ENCODE measurements at regions not wholly inside any gene's neighbourhood (a gene's known extent, or its start where the extent isn't known, plus 50 kb on each side); places are given as distances from the start of the nearest gene placed in this dataset.
A peak's percentile ranks its signal among the peaks of the same experiment; 100 is the strongest.
"Not testable (repeated sequence)": the region's sequence is repeated elsewhere in the genome, so short reads cannot be mapped to it uniquely, and the experiment has no call there.

DNA sequence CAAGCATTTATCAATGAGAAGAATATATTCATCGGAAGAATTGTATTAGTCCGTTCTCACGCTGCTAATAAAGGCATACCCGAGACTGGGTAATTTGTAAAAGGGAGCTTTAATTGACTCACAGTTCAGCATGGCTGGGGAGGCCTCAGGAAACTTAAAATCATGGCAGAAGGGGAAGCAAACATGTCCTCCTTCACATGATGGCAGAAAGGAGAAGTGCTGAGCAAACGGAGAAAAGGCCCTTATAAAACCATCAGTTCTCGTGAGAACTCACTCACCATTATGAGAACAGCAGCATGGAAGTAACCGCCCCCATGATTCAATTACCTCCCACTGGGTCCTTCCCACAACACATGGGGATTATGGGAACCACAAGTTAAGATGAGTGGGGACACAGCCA, 1688.2 kb downstream of the SPATA31A7 start:
- not testable (repeated sequence) for DNase-seq

DNA sequence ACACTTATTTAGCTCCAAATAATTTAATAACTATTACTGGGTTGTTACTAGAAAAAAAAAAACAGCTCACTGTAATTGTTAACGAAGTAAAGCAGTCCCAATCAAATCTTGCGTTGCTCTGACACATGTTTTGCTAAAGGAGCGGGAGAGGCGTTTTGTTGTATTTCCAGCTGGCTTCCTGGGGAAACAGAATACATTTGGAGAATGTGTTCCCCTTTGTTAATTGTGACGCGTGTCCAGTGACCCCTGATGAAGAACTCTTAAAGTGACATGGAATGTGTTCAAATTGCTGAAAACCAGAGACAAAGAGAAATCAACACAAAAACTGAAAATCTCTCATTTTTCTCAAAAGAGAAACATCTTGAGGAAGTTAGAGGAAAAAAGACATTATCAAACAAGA, 1690.6 kb downstream of the SPATA31A7 start:
- not testable (repeated sequence) for DNase-seq

DNA sequence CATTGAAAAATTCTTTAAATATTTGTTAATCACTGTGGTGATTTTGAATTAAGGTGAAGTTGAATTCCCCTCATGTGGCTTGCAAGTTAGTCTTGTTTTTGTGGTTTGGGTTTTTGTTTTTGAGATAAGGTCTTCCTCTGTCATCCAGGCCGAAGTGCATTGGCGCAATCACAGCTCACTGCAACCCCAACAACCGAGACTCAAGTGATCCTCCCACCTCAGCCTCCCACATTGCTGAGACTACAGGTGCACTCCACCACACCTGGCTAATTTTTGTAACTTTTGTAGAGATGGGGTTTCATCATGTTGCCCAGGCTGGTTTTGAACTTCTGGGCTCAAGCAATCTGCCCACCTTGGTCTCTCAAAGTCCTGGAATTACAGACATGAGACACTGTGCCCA, 1691.1 kb downstream of the SPATA31A7 start:
- DNase-seq: not testable (repeated sequence)

DNA sequence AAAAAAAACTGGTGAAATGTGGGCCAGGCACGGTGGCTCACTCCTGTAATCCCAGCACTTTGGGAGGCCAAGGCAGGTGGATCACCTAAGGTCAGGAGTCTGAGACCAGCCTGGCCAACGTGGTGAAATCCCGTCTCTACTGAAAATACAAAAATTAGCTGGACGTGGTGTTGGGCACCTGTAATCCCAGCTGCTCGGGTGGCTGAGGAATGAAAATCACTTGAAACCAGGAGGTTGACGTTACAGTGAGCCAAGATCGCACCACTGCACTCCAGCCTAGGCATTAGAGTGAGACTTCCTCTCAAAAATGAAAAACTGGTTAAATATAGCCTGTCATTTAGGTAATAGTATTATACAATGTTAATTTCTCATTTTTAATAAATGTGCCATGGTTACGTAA, 1692.0 kb downstream of the SPATA31A7 start:
- DNase-seq: not testable (repeated sequence)

DNA sequence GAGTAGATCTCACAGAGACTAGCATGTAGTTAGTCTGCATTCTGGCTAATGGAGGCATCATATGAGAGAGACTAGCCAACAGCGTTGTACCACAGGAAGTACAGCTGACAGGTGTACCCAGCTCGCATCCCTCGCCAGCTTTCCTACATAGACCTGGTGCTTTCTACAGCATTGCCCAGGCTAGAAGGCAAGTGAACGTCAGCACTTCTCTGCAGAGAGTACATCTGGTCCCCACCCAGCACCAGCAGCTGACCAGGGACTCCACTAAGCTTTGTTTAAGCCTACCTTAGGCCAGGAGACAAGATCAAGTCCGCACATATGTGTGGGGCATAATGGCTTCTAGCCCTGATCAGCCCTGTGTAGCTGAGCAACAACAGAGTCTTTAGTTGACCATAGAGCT, 1692.9 kb downstream of the SPATA31A7 start:
- DNase-seq: not testable (repeated sequence)

DNA sequence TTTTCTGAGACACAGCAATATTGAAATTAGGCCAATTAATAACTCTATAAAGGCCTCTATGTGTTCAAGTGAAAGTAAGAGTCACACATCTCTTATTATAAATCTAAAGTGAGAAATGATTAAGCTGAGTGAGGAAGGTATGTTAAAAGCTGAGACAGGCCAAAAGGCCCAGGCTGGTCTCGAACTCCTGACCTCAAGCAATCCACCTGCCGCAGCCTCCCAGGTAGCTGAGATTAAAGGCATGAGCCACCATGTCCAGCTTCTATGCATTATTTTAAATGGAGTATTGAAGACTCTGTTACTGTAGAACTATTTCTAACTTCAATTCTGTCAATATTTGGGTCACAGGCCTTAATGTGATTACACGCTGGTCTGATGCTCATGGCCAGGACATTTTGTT, 1706.9 kb downstream of the SPATA31A7 start:
- DNase-seq: not testable (repeated sequence)

DNA sequence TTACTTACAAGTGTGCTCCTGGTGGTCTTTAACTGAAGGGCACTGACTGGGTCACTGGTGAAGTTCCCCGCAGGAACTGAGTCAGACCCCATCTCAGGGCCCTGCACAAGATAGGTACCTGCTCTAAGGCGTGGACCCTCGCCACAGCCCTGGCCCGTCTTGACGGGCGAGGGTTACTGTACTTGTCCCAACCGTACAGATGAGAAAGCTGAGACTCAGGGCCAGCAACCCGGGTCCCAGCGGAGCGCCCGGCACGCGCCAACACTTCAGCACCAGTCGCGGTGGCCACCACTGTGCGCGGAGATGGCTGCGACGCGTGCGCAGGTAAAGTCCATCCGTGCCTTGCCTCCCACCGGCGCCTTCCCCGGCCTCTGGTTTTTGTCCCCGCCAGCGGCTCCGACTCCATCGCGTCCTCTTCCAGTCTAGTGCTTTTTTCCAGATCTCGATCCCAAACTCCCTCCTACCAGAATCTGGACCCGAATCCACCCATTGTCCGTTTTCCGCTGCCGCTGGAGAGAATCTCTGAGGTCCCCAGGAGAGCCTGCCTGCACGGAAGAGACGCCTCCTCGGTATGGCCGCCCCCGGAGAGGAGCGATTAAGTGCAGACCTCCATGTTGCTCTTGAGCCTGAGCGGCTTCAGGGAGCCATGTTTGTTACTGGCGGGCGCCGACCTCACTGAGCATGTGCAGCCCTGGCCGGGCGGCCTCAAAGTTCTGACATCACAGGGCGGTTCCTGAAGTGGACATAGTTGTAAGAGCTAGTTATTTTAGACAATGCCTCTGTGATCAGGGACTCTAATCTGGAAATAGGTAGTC, 1707.8 kb downstream of the SPATA31A7 start:
- DNase-seq: peak; percentile 80 to 85

DNA sequence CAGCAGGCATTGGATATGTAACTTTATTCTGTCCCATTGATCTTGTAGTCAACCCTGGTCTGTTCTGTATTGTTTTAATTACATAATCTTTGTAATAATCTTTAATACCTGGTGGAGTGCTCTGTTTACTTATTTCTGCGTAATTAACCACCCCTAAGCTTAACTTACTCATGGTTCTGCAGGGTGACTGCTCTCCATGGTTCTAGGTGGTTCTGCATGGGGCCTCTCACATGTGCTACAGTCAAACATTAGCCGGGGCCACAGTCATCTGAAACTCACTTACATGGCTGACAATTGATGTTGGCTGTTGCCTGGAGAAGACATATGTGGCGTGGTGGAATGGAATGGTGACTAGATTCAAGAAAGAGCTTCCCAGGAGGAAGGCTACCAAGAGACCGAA, 1709.8 kb downstream of the SPATA31A7 start:
- DNase-seq: not testable (repeated sequence)

DNA sequence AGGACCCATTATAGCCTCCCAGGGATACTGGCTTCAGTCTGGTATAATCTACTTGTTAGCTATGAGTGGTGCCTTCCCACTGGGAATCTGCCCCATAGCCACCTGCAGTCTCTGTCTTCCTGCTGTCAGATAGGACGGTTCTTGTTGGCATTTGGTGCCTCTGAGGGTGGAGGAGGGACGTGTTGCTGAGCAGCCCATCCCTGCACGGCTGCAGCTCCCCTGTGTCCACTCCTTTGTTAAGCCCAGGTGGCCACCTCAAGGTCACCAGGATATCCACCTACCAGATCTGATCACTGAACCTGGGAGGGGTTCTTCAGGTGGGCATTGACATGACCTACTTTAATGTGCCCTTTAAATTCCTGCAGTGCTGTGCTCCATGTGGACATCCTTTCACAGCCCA, 1714.2 kb downstream of the SPATA31A7 start:
- DNase-seq: not testable (repeated sequence)

DNA sequence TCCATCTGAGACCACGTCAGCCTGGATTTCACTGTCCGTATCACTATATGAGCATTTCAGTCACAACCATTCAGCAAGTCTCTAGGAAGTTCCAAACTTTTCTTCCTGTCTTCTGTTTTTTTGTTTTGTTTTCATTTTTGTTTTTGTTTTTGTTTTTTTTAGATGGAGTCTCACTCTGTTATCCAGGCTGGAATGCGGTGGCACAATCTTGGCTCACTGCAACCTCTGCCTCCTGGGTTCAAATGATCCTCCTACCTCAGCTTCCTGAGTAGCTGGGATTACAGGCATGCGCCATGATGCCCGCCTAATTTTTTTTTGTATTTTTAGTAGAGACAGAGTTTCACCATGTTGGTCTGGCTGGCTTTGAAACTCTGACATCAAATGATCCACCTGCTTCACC, 1715.9 kb downstream of the SPATA31A7 start:
- DNase-seq: not testable (repeated sequence)

DNA sequence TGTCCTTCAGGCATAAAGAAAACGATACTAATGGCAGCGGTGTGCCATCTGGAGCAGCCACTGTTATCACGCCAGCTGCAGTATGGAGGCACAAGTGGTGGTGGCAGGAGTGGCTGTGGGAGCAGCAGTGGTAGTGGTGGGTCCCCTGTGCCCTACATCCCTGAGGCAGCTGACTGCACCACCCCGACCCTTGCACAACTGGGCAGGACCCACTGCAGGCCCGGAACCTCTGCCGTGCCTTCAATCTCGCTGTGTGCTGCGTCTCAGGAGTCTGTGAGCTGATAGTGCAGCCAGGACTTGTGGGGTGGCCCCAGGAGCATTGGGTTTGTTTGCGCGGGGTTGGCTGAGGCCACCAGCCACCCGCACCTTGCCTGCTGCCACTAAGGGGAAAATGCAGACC, 1718.0 kb downstream of the SPATA31A7 start:
- not testable (repeated sequence) for DNase-seq

DNA sequence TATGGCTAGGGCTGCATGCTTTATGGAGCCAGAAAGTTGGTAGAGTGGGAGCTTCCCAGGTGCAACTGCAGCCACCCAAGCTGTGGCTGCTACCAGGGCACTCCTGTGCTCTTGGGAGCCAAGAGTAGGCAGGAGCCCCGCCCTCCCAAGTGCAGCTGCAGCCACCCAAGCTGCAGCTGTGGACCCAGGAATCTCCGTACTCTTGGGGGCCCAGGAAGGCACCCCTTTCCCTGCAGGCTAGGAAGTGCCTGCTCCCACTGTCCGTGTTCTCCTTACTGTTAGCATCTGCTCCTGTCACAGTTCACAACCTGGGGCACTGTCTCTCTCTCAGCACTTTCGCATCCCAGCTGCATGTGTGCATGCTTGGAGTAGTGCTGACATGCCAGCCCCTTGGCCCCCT, 1718.4 kb downstream of the SPATA31A7 start:
- DNase-seq: not testable (repeated sequence)

DNA sequence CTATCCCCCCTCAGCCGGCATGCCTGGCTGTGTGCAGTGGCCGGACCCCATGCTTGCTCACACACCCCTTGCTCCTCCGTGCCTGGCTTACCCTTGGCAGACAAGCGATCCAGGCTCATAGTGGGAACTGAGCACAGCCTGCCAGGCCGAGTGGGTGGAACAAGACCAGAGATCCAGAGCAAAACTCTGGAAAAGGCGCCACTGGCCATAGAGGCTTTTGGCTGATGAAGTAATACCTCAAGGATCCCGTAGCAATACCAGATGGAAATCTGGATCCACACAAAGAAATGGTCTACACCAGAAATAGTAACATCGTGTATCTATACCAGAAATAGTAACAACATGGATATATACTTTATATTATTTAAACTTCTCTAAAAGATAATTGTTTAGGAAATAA, 1719.6 kb downstream of the SPATA31A7 start:
- DNase-seq: not testable (repeated sequence)

DNA sequence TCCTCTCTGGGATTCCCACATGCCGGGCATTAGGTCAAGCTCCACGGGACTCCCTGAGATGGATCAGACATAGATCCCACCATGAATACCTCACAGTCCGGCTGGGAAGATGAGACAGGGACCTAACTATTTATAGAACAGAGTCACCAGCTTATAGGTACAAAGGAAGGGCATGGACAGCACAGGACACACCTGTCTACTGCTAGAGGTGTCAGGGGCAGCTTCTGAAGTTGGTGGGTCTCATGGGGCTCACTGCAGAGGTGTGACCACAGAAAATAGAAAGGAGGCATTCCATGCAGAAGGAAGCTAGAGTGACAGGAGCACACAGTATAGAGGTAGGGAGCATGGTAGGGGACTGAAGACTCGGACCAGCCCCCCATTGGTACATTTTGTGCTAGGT, 1722.4 kb downstream of the SPATA31A7 start:
- not testable (repeated sequence) for DNase-seq

DNA sequence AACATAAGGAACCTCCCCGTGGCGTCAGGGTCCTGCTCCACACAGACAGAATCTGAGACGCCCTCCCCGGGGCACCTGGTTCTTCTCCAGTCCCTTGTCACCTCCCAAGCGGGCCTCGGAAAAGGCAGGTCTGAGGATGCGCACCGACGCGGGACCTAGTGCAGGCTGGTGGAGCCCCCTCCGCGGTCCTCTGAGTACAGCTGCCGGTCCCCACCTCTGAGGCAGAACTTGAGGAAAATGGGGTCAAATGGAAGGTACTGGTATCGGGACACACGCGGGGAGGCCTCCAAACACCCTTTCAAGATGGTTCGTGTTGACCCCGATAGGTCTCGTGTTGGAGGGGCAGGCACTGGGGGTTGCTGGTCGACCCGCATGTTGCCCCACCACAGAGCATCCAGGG, 1725.3 kb downstream of the SPATA31A7 start:
- DNase-seq: not testable (repeated sequence)

DNA sequence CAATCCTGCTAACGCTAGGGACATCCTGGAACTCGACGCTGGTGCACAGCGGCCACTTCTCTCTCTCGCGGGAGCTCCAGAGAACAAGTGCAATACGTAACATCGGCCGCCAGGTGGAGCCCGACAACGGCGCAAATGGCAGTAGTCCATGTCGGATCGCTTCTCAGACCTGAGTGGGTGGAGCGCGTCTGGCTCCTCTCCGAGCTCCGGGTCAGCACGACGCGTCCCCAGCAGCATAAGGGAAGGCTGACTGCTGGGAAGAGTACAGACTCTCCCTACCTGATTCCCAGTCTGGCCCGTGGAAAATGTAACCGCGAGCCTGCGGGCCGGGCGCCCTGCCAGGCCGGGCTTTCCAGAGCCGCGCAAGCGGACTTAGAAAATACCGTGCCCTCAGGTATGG, 1725.8 kb downstream of the SPATA31A7 start:
- DNase-seq: not testable (repeated sequence)

DNA sequence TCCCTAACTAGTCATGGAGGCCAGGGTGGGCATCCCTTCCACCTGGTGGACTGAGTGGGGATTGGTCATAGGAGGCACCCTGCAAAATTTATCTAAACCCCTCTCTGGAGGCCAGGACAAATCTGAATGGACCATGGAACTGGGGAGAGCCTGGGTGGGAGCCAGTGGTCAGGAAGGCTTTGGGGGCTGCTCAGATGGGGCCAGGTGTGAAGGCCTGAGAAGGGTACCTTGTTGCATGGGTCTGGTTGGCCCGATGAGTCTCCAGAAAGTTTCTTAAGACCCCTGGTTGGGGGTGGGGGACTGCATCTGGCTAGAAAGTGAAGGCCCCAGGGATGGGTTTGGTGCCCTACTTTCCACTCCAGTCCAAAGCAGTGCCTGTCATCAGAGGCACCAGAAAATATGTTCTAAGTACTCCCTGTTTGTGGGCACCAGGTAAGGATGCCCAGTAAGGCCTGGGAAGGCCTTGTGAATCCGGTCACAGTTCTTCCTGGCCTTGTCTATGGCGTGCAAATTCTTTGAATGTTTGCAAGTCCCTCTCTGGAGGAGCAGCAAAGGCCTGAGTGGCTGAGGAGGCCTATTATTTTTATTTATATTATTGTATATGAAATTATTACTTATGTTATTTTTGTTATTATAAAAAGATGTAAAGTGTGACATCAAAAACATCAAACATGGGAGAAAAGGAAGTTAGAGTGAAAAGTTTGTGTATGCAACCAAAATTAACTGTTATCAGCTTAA, 1729.0 kb downstream of the SPATA31A7 start:
- DNase-seq: not testable (repeated sequence)

DNA sequence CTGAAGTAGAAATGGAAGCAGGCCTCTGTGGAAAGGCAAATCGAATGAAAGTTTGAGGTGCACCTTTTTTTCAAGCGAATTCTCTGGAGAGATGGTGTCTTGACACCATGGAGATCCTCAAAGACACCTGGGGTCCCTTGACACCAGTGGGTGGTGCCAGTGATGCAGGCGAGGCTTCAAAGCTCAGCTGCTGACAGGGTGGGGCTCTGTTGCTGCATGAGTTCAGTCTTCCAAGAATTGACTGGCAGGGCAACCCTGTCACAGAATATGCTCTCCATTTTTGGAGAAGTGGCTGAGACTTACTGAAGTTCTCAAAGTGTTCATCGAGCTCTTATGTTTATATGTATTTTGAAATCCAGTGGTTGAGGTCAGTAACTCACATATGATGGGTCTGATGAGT, 1741.6 kb downstream of the SPATA31A7 start:
- not testable (repeated sequence) for DNase-seq

DNA sequence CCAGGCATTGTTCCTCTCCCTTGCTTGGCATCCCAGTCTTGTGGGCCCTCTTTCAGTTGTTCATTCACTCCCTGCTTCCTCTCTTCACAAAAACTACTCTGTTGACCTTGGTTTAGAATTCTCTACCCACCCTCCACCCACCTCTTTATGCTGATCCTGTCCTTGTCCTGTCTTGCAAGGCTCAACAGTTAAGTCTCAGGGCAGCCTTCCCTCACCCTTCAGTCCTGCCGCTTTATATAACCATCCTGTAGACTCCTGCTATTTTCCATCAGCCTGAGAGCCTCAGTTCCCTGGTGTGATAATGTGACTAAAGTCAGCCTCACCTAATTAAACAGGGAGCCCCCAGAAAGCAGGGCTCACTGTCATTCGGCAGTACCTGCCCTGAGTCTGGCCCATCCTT, 1763.0 kb downstream of the SPATA31A7 start:
- not testable (repeated sequence) for DNase-seq
